ENCODE measurements at regions not wholly inside any gene's neighbourhood (a gene's known extent, or its start where the extent isn't known, plus 50 kb on each side); places are given as distances from the start of the nearest gene placed in this dataset.
"Not testable (repeated sequence)": the region's sequence is repeated elsewhere in the genome, so short reads cannot be mapped to it uniquely, and the experiment has no call there.

GRCh38 chr14:36465178-36465577, 54.9 kb downstream of the NKX2-1 start:
- DNase-seq, result no peak

GRCh38 chr14:36462890-36463289, 57.1 kb downstream of the NKX2-1 start:
- no peak for DNase-seq

- no peak for DNase-seq
These were observed 64.8 kb downstream of the NKX2-1 start for GRCh38 chr14:36455241-36455627.

- DNase-seq, result no peak
These were observed 65.3 kb downstream of the NKX2-1 start for GRCh38 chr14:36454599-36455240.

GRCh38 chr14:36452860-36453259, 67.2 kb downstream of the NKX2-1 start:
- DNase-seq, result no peak

- DNase-seq, result no peak
These were observed 68.5 kb downstream of the NKX2-1 start for GRCh38 chr14:36451310-36452065.

- no peak for DNase-seq
These were observed 69.5 kb downstream of the NKX2-1 start for GRCh38 chr14:36450550-36450949.

- DNase-seq, result no peak
These were observed 70.1 kb downstream of the NKX2-1 start for GRCh38 chr14:36449903-36450302.

- no peak for DNase-seq
These were observed 76.7 kb downstream of the NKX2-1 start for GRCh38 chr14:36443374-36443773.

GRCh38 chr14:36442824-36443241, 77.2 kb downstream of the NKX2-1 start:
- no peak for DNase-seq

- no peak for DNase-seq
These were observed 78.7 kb downstream of the NKX2-1 start for GRCh38 chr14:36441283-36441682.

- no peak for DNase-seq
These were observed 80.3 kb downstream of the NKX2-1 start for GRCh38 chr14:36439766-36440165.

- no peak for DNase-seq
These were observed 81.1 kb downstream of the NKX2-1 start for GRCh38 chr14:36438883-36439282.

GRCh38 chr14:36430662-36431084, 89.4 kb downstream of the NKX2-1 start:
- DNase-seq, result no peak

- DNase-seq, result no peak
These were observed 89.9 kb downstream of the NKX2-1 start for GRCh38 chr14:36430169-36430568.

- DNase-seq, result no peak
These were observed 90.3 kb downstream of the NKX2-1 start for GRCh38 chr14:36429692-36430091.

GRCh38 chr14:36428350-36428749, 91.7 kb downstream of the NKX2-1 start:
- no peak for DNase-seq

- no peak for DNase-seq
These were observed 93.2 kb downstream of the NKX2-1 start for GRCh38 chr14:36426836-36427235.

- DNase-seq, result no peak
These were observed 93.9 kb downstream of the NKX2-1 start for GRCh38 chr14:36426113-36426512.

- DNase-seq, result no peak
These were observed 95.4 kb downstream of the NKX2-1 start for GRCh38 chr14:36424478-36425102.

- no peak for DNase-seq
These were observed 96.6 kb downstream of the NKX2-1 start for GRCh38 chr14:36423430-36423829.

- no peak for DNase-seq
These were observed 99.8 kb upstream of the MBIP start for GRCh38 chr14:36420149-36420687.

- DNase-seq, result no peak
These were observed 98.5 kb upstream of the MBIP start for GRCh38 chr14:36418937-36419336.

- DNase-seq, result not testable (repeated sequence)
These were observed 91.5 kb upstream of the MBIP start for GRCh38 chr14:36411951-36412350.
